Stomach (tissue), 4 donors: ENCODE measurements at regions not wholly inside any gene's neighbourhood (a gene's known extent, or its start where the extent isn't known, plus 50 kb on each side); places are given as distances from the start of the nearest gene placed in this dataset.

Experiments
- CTCF ChIP-seq, 7 experiments: fragments of 450-650 bp in 4 of 7; fragments of 200-600 bp in 3 of 7; sonication (generic) in 3 of 7; IDR thresholded peaks; one replicate each; pipeline ENCODE4 v1.5.1; 2016 to 2019; ENCODE audit warnings: antibody characterized with exemption in 7 of 7, control low read depth in 2 of 7, mild to moderate bottlenecking in 1 of 7
- EP300 ChIP-seq: sonication (generic); formaldehyde crosslinking; IDR thresholded peaks from one replicate; pipeline ENCODE4 v1.6.1; 2017; ENCODE audit warnings: antibody characterized with exemption

GRCh38 chr4:62263454-62263853, 1063.3 kb downstream of the ADGRL3 start:
- TF ChIP-seq EP300 (no peak), CTCF (IDR thresholded peaks at IDR 0.05) (no peak)
